Right lobe of liver (tissue), 6 donors: ENCODE measurements at regions not wholly inside any gene's neighbourhood (a gene's known extent, or its start where the extent isn't known, plus 50 kb on each side); places are given as distances from the start of the nearest gene placed in this dataset.

ENCODE experiments used
- ATAC-seq, 4 donors: fragments of 200-7000 bp; cut with Tn5 transposase; one replicate each; pipeline ENCODE4 v1.9.1; 2020; ENCODE audit warnings: mild to moderate bottlenecking in 4 of 4, moderate library complexity in 4 of 4
- DNase-seq, 3 donors: peaks; one replicate each; pipeline ENCODE4 v3.0.0-alpha.2; 2020
- H3K27ac ChIP-seq, 3 donors: fragments of 200-600 bp; one replicate each; pipeline ENCODE4 v1.8.0; 2022
- H3K27me3 ChIP-seq, 2 donors: fragments of 200-600 bp; one replicate each; pipeline ENCODE4 v1.8.0; 2022
- H3K36me3 ChIP-seq, 4 donors: fragments of 200-600 bp; sonication (generic) in 1 of 4; one replicate each; pipeline versions ENCODE4 v1.5.1 to v1.8.0; 2017 to 2022; ENCODE audit warnings: control low read depth in 1 of 4
- H3K4me1 ChIP-seq, 4 donors: fragments of 200-600 bp; sonication (generic) in 1 of 4; one replicate each; pipeline versions ENCODE4 v1.5.1 to v1.8.0; 2017 to 2022; ENCODE audit warnings: control low read depth in 1 of 4
- H3K4me3 ChIP-seq, 3 donors: fragments of 200-600 bp; one replicate each; pipeline ENCODE4 v1.8.0; 2022
- H3K9me3 ChIP-seq, 4 donors: fragments of 200-600 bp; sonication (generic) in 1 of 4; one replicate each; pipeline versions ENCODE4 v1.5.1 to v1.8.0; 2017 to 2022; ENCODE audit warnings: control low read depth in 1 of 4
- POLR2A ChIP-seq: fragments of 450-650 bp; IDR thresholded peaks from one replicate; pipeline ENCODE4 v1.6.1; 2017; ENCODE audit warnings: antibody characterized with exemption, mild to moderate bottlenecking
- WGBS: methylation state at CpG from one replicate; pipeline ENCODE4 v1.1.6; 2018; ENCODE audit warnings: low coverage, low lambda C conversion rate; ENCODE audit not compliant: insufficient coverage; ENCODE audit errors: missing lambda C conversion rate; 5-methylcytosine and 5-hydroxymethylcytosine counted together
- intact Hi-C, 2 donors: fragments of 100-400 bp; cut with DNase I; formaldehyde crosslinking; loops; one replicate each; pipeline versions ENCODE4 v1.11.2 to v1.14.1; 2022
- TF ChIP-seq, protein P1 (sequence below), 4 donors: fragments of 200-600 bp in 3 of 4; fragments of 450-650 bp in 1 of 4; IDR thresholded peaks; one replicate each; pipeline versions ENCODE4 v1.5.1 to v1.8.0; 2016 to 2022; ENCODE audit warnings: antibody characterized with exemption in 4 of 4, mild to moderate bottlenecking in 2 of 4
- donor health status: DM: no; HTN: yes; CAD: no.
- donor health status: DM: no; HTN: no; CAD: no.
- donor health status: DM: no; HTN: no; CAD: no.
- donor health status: DM: no; HTN: yes; CAD: no.
- donor health status: DM: no; HTN: yes; CAD: no.

- 77% methylated on average over 1 of the region's 1 CpG for WGBS
- DNase-seq (no peak), ATAC-seq (no peak)
- Histone ChIP-seq H3K9me3 (no peaks in the 10 kb centered on the region), H3K4me1 (no peaks in the 10 kb centered on the region), H3K36me3 (no peaks in the 10 kb centered on the region), H3K27me3 (no peaks in the 10 kb centered on the region), H3K27ac (no peak overlapping the region), H3K4me3 (no peak overlapping the region)
- intact Hi-C loops, result no loop called here
- TF ChIP-seq, protein P1, sequence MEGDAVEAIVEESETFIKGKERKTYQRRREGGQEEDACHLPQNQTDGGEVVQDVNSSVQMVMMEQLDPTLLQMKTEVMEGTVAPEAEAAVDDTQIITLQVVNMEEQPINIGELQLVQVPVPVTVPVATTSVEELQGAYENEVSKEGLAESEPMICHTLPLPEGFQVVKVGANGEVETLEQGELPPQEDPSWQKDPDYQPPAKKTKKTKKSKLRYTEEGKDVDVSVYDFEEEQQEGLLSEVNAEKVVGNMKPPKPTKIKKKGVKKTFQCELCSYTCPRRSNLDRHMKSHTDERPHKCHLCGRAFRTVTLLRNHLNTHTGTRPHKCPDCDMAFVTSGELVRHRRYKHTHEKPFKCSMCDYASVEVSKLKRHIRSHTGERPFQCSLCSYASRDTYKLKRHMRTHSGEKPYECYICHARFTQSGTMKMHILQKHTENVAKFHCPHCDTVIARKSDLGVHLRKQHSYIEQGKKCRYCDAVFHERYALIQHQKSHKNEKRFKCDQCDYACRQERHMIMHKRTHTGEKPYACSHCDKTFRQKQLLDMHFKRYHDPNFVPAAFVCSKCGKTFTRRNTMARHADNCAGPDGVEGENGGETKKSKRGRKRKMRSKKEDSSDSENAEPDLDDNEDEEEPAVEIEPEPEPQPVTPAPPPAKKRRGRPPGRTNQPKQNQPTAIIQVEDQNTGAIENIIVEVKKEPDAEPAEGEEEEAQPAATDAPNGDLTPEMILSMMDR (IDR thresholded peaks at IDR 0.05), result no peak
- no peak for TF ChIP-seq POLR2A
These were observed 331.1 kb upstream of the NFIA start for GRCh38 chr1:60751306-60751705.

DNA sequence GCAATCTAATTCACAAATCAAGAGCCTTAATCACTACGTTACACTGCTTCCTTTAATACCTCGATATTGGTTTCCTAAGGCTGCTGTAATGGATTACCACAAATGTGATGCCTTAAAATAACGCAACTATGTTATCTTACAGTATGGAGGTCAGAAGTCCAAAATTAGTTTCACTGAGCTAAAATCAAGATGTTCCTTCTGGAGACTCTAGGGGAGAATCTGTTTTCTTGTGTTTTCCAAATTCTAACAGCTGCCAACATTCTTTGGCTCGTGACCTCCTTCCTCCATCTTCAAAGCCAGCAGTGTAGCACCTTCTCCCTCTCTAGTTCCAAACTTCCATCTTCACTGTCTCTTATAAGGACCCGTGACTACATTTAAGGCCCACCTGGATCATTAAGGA is 335.0 kb upstream of the NFIA start:
- H3K4me1 ChIP-seq, result no peaks in the 10 kb centered on the region
- H3K9me3 ChIP-seq, result no peaks in the 10 kb centered on the region
- no peak overlapping the region for H3K27ac ChIP-seq
- no peak overlapping the region for H3K4me3 ChIP-seq
- 76% methylated on average over 5 of the region's 5 CpGs for WGBS
- no peak for ATAC-seq
- intact Hi-C loops, result no loop called here
- no peak for DNase-seq
- H3K27me3 ChIP-seq, result no peaks in the 10 kb centered on the region
- no peaks in the 10 kb centered on the region for H3K36me3 ChIP-seq
- TF ChIP-seq POLR2A, result no peak
- TF ChIP-seq, protein P1 (IDR thresholded peaks at IDR 0.05), result no peak

DNA sequence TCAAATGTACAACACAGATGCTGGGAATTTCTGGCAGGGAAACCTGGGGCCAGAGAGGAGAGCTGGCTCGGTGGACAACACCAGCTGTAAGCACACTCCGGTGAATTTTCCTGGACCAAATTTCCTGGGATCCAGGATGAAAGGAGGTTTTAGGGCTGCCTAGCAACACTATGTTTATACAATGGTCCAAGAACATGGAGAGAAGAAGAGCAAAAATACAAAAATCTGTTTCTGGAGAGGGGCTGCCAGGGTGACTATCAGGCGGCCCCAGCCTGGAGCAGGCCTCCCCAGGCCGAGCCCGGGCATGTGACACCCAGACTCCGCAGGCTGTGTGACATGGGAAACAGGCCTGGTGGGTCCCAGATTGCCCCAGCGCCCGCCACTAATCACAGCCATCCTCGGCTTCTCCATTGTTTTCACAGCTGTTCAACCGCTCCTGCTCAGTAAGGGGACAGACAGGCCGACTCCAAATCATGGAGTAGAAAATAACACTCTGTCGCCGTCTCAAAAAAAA is 336.0 kb upstream of the NFIA start:
- Histone ChIP-seq H3K9me3 (no peaks in the 10 kb centered on the region), H3K4me1 (no peaks in the 10 kb centered on the region), H3K36me3 (no peaks in the 10 kb centered on the region), H3K27me3 (no peaks in the 10 kb centered on the region), H3K27ac (no peak overlapping the region), H3K4me3 (no peak overlapping the region)
- TF ChIP-seq, protein P1 (IDR thresholded peaks at IDR 0.05), result no peak
- no peak for TF ChIP-seq POLR2A
- no peak for ATAC-seq
- DNase-seq, result no peak
- intact Hi-C loops, result no loop called here
- WGBS, result 67% methylated on average over 8 of the region's 13 CpGs

- H3K4me1 ChIP-seq, result no peaks in the 10 kb centered on the region
- TF ChIP-seq, protein P1 (IDR thresholded peaks at IDR 0.05), result no peak
- TF ChIP-seq POLR2A, result no peak
- no peak overlapping the region for H3K27ac ChIP-seq
- WGBS, result 31% methylated on average over 2 of the region's 2 CpGs
- no peaks in the 10 kb centered on the region for H3K36me3 ChIP-seq
- H3K4me3 ChIP-seq, result no peak overlapping the region
- no peak for ATAC-seq
- H3K9me3 ChIP-seq, result no peaks in the 10 kb centered on the region
- DNase-seq, result no peak
- no peaks in the 10 kb centered on the region for H3K27me3 ChIP-seq
- intact Hi-C loops, result no loop called here
These were observed 336.9 kb upstream of the NFIA start for GRCh38 chr1:60745484-60745883.

GRCh38 chr1:60742339-60742738 is 340.0 kb upstream of the NFIA start:
- no peak overlapping the region for H3K27ac ChIP-seq
- H3K9me3 ChIP-seq, result no peaks in the 10 kb centered on the region
- no peak overlapping the region for H3K4me3 ChIP-seq
- H3K27me3 ChIP-seq, result no peaks in the 10 kb centered on the region
- 91% methylated on average over 3 of the region's 4 CpGs for WGBS
- no peaks in the 10 kb centered on the region for H3K4me1 ChIP-seq
- no peaks in the 10 kb centered on the region for H3K36me3 ChIP-seq
- no peak for DNase-seq
- no peak for ATAC-seq
- TF ChIP-seq POLR2A, result no peak
- TF ChIP-seq, protein P1 (IDR thresholded peaks at IDR 0.05), result no peak
- intact Hi-C loops, result no loop called here
